ENCODE measurements at regions not wholly inside any gene's neighbourhood (a gene's known extent, or its start where the extent isn't known, plus 50 kb on each side); places are given as distances from the start of the nearest gene placed in this dataset.

GRCh38 chr11:42646959-42647358, 664.8 kb upstream of the API5 start:
- no peak for TF ChIP-seq CTCF (IDR thresholded peaks at IDR 0.05)
- no peak for TF ChIP-seq POLR2A (IDR thresholded peaks at IDR 0.05)

All from esophagus squamous epithelium (tissue), 4 donors.